CD4-positive, alpha-beta T cell treated with Interleukin-15 for 4 hours (primary cell): ENCODE measurements at regions not wholly inside any gene's neighbourhood (a gene's known extent, or its start where the extent isn't known, plus 50 kb on each side); places are given as distances from the start of the nearest gene placed in this dataset.
"Not testable (repeated sequence)": the region's sequence is repeated elsewhere in the genome, so short reads cannot be mapped to it uniquely, and the experiment has no call there.

Experiments
- DNase-seq: peaks from one replicate; pipeline ENCODE4 v3.0.0-alpha.2; 2020; ENCODE audit warnings: low spot score

DNA sequence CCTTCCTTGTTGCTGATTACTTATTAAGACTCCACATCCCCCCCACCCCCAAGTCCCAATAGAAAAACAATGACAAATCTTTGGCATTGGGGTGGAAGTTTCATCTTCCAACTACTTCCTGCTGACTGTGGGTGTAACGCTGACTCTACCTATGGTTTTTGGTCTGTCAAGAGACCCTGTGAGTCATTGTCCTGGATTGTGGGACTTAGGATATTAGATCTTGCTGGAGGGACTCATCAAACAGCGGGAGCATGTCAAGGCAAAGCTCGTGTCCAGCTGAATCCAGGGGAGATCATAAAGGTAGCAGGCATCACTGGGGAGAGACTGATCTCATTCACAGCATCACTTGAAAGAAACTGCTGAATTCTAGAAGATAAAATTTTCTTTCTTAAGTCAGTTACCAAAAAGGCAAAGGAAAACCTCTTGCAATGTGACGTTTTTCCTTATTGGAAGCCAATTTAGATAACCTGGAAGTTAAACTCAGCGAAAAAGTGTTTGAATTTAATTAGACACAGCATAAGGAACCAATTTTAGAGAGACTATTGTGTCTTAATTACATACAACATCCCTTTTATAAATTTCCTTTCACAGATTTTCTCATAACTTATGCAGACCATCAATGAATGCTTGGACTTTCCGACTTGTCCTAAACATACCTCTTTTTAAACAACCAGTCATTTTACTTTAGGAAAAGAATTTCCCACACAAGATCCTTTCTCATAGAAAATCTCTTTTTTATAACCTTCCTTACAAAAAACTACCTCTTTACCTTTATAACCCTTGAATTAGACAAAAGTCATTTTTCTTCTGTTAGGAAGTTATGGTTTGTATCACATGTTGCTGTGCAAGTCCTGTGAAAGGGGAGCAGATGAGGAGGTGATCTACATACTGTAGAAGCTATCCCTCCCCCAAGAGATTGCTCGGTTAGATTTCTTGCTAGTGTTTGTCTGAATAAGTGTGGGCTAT is 94.6 kb upstream of the SCAF11 start:
- no peak for DNase-seq

DNA sequence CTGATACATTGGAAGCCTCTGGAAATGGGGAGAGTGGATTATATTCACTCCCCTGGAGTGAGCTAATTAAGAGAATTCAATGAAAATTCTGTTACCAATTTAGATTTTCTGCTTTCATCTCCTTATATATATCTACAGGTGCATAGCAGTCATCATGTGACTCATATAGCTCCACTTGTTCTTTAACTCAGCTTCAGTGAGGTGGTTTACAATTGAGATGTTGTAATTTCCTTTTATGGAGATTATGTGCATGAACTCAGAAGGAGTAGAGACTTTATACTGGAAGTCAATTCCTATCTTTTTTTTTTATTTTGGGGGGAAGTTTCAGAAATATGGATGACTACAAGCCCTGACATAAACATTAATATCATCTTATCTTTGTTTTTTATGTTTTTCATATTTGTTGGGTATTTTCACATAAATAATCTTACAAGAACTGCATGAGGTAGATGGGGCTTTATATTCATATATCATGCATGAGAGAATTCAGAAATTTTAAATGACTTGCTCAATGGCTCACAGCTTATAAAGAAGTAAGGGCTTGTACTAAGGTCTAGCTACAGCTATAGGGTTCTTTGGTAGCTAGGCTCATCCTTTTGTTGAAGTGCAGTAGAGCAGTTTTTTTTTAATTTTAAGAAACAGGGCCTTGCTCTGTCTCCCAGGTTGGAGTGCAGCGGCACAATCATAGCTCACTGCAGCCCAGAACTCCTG is 92.3 kb upstream of the SCAF11 start:
- DNase-seq, result no peak

DNA sequence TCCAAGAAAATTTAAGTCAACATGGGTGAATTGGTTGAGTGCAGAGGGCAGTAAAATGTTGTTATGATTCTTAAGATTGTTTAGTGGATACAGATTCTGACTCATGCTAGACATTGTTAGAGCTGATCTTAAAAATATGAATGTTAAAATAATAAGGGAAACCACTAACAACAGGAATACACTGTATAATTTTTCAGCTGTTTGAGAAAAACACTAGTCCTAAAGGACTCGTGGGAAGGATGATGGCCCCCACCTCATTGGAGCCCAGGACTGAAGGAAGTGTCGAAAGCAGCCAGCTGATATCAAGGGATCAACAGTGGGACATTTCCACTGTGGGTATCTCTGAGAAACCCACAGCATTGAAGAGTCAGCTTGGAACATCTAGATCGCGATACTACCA is 82.9 kb upstream of the SCAF11 start:
- no peak for DNase-seq

DNA sequence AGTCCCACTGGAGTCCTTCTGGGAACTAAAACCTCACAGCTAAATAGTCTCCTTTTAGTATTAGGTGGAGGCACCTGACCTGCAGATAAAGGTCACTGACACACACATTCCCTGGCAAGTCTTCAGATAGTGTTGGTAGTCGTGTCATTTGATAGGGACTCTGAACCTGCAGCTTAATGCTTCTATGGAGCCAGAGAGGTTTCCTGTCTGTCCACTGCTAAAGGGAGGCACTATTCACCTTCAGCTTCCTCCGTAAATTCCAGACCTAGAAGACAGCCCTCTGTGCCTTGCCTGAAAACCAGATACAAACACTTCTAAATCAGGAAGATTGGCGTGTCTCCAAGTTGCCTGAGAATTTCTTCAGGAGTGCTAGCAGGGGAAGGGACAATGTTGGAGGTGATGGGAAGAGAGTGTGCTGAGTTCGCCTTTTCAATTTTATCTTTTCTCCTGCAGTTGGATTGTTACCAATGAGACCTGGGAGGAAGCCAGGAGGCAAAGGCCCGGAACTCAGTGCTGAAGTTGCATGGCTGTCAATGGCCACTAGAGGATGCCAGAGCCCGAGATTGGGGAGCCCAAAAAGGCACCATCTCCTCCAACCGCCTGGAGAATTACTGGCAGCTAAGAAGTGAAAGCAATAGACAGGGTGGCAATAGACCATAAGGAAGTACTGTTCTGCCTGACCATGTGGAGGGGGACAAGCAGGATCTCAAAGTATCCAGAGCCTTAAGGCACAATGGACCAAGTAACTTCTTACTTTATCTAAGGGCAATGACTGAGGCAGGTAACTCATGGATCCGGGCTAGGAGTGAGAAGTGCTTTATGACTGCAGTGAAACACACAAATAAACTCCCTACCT is 81.6 kb upstream of the SCAF11 start:
- peak; percentile 57 for DNase-seq

DNA sequence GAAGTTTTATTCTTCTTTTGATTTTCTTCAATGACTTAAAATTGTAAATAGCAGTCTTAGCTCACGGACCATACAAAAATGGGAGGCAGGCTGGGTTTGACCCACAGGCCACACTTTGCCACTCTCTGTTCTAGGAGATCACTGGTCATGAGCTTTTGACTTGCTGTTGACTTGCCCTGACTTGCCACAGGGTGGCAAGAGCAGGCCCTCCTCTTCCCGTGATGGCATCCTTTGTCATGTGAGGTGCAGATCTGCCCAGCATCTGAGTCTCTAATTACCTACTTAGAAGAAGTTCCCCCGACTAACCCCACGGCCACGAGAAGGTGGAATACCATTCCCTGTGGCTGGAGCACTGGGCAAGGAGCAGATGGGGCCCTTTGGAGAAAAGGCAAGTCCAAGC is 81.0 kb upstream of the SCAF11 start:
- DNase-seq, result no peak

DNA sequence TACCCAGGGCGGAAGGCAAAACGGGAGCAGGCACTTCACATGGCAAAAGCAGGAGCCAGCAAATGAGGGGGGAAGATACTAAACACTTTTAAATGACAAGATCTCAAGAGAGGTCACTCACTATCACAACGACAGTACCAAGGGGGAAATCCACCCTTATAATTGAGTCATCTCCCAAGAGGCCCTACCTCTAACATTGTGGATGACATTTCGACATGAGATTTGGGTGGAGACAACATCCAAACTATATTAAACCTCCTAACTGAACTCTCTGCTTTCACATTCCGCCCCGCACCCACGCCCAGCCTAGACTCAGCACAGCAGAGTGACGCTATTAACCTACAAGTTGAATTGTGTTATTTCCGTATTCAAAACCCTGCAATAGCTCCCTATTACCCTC is 76.7 kb upstream of the SCAF11 start:
- no peak for DNase-seq

DNA sequence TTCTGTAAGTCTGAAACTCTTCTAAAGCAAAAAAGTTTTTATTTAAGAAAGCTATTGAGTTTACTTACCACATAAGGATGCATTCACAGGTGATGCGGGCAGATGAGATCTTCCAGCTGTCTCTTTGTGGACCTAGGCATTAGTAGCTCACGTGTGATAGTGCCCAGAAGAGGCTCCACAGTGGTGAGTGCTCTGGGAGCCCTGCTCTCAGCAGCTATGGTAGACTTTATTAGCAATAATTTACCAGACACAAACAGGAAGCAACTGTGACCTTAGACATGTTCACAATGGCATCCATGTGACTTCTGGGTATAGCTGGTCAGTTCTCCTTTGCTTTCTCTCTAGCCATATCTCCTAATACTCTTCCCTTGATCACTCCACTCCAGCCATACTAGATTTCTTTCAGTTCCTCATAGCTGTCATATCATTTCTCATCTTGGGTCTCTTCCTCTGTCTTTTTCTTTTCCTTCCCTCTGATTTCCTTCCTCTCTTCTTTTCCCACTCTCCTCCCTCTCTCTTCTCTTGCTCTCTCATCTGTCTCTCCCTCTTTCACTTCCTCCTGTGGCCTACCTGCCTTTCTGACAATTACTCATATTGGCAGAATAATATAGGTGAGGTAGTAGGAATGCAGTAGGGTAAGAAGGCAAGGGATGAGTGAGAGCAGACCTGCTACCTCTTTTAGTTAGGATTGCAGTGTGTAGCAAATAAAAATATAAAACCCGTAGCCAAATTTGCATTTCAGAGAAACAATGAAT is 75.2 kb upstream of the SCAF11 start:
- no peak for DNase-seq

DNA sequence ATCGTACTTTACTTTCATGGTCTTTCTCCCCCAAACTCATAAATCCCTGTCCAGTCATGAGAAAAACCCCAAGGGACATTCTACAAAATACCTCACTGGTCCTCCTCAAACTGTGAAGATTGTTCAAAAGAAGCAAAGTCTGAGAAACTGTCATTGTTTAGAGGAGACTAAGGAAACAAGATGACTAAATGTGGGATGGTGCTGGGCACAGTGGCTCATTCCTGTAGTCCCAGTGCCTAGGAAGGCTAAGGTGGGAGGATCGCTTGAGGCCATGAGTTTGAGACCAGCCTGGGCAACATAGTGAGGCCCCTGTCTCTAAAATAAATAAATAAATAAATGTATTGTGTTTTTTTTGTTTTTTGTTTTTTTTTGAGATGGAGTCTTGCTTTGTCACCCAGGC is 74.2 kb upstream of the SCAF11 start:
- no peak for DNase-seq

DNA sequence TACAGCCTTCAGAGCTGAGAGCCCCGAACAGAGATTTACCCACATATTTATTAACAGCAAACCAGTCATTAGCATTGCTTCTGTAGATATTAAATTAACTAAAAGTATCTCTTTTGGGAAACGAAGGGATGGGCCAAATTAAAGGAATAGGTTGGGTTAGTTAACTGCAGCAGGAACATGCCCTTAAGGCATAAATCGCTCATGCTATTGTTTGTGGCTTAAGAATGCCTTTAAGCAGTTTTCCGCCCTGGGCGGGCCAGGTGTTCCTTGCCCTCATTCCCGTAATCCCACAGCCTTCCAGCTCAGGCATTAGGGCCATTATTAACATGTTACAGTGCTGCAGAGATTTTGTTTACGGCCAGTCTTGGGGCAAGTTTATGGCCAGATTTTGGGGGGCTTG is 68.3 kb upstream of the SCAF11 start:
- not testable (repeated sequence) for DNase-seq

DNA sequence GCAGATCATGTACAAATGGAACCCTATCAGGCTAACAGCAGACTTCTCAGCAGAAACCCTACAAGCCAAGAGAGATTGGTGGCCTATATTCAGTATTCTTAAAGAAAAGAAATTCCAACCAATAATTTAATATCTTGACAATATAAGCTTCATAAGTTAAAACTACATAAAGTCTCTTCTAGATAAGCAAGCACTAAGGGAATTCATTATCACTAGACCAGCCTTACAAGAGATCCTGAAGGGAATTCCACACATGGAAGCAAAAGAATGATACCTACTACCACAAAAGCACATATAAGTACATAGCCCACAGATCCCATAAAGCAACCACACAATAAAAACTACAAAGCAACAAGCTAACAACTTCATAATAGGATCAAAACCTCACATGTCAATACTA is 60.4 kb upstream of the SCAF11 start:
- DNase-seq, result no peak

DNA sequence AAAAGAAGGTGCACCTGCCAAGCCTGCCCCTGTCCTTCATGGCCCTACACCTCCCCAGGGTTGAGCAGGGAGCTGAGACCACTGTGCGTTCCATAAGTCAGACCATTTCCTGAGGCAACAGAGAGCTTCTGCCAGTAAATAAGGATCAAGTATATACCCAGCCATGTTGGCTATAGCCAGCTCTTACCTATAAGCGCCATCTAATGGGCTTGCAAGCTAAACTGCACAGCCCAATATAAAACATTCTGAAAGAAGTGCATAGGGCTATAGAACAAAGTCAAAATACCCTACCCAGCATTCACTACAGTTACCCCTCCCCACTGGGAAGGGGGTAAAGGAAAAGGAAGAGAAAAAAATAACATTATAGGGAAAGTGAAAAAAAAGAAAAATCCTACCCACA is 59.3 kb upstream of the SCAF11 start:
- no peak for DNase-seq

DNA sequence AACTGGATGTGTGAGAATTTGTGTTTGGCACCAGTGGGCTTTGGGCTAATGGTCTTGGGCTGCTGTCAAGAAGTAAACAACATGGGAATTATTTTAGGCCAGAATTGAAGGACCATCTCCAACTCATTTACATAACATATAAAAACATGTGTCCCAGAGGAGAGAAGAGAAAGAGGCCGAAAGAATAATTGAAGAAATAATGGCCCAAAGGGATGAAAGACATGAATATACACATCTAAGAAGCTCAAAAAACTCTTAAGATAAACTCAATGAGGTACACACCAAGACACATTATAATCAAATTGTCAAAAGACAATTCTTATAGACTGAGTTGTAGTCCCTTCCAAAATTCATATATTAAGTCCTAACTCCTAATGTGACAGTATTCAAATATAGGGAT is 56.1 kb upstream of the SCAF11 start:
- no peak for DNase-seq

DNA sequence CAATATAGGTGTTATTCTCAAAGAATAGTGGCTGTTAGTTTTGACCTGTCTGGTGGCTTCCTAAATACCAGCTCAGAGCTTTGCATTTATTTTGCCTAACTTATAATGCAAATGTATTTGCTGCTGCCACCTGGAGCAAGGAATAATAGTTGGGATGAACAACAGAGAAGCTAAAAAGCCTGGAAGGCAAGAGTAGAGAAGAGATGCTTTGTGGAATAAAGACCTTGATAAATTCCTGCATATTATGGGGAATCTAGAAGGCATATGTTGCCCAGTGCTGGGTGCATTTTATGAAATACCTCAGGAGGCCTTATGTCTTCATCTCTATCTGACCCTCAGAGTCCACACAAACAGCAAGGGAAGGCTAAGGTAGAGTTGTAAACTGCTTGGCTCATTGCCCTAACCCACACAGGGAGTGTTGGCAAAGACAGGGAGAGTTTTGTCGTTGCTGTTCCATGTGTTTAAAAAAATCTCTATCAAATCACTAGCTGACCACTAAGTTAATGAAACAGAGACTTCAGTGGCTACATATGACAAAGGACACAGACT is 53.7 kb upstream of the SCAF11 start:
- DNase-seq, result no peak
